GM21825 (cell line): ENCODE measurements at regions not wholly inside any gene's neighbourhood (a gene's known extent, or its start where the extent isn't known, plus 50 kb on each side); places are given as distances from the start of the nearest gene placed in this dataset.
A peak's percentile ranks its signal among the peaks of the same experiment; 100 is the strongest.
"Not testable (repeated sequence)": the region's sequence is repeated elsewhere in the genome, so short reads cannot be mapped to it uniquely, and the experiment has no call there.

Experiments used
- ATAC-seq: cut with Tn5 transposase; IDR thresholded peaks from one replicate; pipeline ENCODE4 v1.9.1; 2021; ENCODE audit warnings: mild to moderate bottlenecking, moderate library complexity; ENCODE audit not compliant: unreplicated experiment

DNA sequence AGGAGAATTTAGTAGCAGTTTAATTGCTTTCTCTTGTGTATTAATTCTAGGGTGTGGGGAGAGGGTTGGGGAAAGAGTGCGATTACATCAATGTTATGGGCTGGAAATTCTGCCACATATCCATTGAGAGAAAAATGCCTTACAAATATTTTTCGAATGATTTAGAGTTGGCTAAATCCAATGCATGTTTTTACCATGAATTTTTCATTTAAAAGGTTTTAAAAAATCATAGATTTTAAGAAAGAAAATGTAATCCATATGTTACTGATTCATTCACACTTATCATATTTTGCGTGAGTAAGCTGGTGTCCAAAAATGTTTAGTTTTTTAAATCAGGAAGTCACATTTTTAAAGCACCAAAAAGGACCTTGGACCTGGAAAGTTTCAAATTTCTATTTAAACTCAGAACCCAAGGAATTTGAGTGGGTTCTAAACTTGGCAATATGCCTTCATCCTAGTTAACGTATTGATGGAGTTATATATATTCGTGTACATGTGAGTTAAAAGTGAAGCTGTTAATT is 627.4 kb upstream of the CITED2 start:
- ATAC-seq = no peak

DNA sequence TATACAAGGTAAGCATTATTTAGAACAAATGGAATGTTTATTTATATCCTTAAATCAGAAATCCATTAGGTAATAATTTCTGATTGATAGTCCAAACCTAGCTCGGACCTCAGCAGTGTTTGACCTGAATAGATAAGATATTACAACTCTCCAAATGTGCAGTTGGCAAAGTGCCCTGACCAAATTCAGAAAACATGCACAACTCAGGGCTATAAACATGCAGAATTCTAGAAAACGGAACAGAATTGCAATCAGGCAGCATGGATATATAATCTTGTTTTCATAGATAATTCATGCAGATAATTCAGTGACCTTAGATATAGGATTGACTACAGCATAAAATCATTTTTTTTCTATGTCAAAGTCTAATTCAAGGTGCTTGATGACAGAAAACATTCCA is 626.6 kb upstream of the CITED2 start:
- ATAC-seq = no peak

DNA sequence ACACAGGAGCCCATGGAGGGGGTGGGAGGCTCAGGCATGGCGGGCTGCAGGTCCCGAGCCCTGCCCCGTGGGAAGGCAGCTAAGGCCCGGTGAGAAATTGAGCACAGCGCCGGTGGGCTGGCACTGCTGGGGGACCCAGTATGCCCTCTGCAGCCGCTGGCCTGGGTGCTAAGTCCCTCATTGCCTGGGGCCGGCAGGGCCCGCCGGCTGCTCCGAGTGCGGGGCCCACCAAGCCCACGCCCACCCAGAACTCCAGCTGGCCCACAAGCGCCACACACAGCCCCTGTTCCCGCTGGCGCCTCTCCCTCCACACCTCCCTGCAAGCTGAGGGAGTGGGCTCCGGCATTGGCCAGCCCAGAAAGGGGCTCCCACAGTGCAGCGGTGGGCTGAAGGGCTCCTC is 625.2 kb upstream of the CITED2 start:
- ATAC-seq = not testable (repeated sequence)

DNA sequence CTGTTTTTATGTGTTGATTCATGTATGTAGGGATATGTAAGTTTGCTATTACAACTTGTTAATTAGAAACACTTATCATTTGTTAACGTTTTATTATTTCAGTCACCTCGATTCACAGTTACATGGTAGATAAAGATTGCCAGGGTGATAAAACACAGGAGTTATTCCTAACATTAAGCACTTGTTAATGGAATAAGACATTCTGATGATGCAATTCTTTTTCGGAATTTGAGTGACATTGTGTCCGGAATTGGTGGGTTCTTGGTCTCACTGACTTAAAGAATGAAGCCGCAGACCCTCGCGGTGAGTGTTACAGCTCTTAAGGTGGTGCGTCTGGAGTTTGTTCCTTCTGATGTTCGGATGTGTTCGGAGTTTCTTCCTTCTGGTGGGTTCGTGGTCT is 624.0 kb upstream of the CITED2 start:
- ATAC-seq = not testable (repeated sequence)

DNA sequence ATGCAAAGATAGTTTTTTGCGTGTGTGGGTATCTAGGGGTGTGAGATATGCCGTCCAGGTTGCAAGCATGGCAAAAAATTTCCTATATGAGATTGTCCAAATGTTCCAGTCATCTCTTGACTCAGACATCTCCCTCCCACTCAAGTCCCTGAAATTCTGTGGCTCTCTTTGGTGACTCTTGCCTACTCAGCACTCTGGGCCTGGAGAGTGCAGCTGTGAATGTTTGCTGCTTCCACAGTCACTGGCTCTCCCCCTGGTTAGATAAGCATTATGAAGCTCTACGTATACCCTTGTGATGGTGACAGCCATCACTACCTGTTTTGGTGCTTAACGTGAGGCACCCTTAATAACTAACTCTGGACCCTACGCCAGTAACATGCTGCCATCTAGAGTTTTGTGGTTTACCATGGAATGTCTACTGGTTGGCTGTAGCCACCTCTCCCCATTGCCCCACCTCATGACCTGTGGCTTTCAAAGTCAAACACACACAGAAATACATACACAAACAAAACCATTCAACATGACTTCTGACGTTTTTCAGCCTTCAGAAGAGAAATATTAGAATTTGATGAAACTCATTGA is 621.9 kb upstream of the CITED2 start:
- peak; percentile 69 for ATAC-seq

DNA sequence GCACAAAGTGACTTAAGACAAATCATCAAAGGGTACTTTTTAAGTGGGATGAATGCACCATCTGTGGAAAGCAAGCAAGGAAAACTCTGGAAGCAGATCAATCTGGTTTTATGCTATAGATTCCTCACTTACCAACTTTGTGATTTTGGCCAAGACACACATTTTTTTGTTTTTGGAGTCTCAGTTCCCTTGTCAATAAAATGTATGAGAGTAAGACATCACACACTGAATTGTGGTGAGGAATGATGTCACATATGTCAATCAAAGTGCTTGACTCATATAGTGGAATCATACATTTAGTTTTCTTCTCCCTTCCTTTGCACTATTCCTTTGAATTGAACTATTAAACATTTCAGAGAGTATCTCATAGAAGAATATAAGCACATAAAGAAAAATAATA is 620.5 kb upstream of the CITED2 start:
- ATAC-seq = no peak

DNA sequence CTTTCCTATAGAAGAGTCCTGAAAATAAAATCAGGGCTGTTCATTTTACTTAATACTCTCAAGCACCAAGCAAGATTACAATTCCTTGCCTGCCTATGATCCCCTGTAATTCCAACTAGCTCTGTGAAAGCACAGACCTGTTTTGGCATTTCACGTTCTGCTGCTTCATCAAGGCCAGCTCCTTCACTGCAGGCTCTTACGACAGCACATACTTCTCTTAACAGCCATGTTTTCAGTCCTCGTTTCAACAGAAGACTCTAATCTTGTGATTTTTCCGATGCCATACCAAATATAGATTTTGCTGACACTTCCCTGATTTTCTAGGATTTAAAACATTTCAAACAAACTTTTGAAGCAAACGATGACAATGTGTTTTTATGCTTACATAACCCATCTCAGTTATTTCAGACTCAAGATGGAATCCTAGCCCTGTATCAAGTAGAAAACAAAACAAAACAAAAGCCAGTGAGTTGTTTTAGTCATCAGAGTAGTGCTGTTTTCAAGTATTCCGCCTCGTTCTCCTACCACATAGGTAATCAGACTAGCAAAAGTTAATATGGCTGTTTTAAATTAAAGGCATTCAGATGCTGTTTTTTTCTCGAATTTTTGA is 616.5 kb upstream of the CITED2 start:
- ATAC-seq = no peak

DNA sequence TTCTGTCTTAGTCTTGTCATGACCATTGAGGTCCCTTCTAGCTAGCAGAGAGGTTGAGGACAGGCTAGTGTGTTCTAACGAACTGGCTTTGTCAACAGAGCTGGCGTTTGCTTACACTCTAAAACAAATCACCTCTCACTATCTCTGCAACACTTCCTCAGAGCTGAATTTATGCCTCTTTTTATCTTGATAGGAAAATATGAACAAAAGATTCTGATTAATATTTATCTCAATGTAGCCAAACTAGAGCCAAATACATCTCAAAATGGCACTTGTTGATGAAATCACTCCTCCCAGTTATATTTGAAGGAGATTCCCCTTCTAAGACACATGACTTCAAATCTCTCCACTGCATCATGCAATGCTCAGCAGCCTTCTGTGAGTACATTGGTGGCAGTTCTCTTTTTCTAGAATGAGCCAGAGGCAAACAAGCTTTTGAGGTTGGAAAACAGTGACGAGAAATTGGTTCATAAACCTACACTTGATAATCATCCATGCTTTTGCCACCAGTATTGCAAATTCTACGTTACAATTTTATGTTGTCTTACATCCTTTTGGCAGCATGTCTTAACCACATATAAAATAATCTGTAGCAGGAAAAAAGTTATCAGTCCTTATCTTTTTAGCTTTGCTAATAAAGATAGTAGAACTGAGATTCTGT is 615.7 kb upstream of the CITED2 start:
- no peak for ATAC-seq

DNA sequence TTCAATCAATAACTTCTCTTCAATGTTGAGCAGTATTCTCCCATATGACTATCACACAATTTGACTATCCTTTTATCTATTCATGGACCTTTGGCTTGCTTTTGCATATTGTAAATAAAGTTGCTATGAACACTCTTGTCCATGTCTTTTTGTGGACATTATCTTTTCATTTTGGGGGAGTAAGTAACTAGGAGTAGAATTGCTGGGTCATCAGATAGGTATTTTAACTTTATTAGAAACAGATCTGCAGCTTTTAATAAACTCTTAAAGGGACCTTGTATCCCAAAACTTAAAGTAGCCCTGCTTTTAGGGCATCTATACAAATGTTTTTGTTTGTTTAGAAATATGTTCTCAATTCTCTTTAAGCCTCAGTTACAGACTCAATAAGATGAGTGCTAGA is 614.2 kb upstream of the CITED2 start:
- ATAC-seq = no peak

DNA sequence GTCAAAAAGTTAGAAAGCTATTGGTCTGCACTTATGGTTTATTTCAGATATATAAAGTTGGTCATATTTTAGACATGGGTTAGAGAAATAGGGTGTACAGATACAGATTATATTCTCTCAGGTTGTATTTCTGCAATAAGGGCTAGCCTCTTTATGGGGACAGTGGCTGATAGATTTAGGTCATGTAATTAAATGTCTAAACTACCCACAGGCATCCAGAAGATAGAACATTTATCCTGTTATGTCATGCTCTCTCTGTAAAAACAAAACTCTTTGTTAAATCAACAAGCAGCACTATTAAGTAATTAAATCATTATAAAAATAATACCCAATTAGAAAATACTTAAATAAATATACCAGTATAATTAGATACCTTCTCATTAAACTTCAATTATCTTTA is 612.6 kb upstream of the CITED2 start:
- ATAC-seq = no peak

DNA sequence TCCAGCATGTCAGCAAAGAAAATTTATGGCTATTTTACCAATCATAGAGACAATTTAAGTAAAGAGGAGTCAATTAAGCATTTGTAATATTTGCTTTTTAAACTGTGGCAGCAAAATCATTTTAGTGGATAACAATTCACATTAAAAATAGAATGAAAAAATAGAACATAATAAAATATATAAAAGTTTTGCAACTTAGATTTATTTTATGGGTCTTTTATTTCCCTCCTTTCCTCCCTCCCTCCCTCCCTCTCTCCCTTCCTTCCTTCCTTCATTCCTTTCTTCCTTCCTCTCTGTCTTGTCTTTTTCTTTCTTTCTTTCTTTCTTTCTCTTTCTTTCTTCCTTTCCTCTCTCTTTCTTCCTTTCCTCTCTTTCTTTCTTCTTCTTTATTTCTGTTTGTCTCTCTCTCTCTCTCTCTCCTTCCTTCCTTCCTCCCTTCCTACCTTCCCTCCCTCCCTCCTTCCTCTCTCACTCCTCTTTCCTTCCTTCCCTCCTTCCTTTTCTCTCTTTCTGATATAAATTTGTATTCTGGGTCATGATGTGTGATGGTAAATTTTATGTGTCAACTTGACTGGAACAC is 610.9 kb upstream of the CITED2 start:
- no peak for ATAC-seq

DNA sequence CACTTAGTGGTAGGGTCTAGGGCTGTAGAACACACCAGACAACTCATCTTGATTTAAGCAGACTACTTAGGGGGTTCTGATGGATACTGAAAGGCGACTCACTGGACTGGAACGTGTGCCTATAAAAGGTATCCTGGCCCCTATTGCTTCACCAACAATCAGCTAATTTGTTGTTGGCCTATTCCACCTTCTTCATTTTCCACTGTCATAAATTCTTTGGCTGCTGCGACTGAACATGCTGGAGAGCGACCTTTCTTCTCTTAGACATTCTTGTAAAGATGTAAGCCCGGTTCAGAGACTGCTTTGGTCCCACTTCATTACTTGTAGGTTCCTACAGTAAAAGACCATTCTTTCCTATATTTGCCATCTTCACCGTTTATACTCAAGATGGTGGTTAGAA is 609.9 kb upstream of the CITED2 start:
- no peak for ATAC-seq

DNA sequence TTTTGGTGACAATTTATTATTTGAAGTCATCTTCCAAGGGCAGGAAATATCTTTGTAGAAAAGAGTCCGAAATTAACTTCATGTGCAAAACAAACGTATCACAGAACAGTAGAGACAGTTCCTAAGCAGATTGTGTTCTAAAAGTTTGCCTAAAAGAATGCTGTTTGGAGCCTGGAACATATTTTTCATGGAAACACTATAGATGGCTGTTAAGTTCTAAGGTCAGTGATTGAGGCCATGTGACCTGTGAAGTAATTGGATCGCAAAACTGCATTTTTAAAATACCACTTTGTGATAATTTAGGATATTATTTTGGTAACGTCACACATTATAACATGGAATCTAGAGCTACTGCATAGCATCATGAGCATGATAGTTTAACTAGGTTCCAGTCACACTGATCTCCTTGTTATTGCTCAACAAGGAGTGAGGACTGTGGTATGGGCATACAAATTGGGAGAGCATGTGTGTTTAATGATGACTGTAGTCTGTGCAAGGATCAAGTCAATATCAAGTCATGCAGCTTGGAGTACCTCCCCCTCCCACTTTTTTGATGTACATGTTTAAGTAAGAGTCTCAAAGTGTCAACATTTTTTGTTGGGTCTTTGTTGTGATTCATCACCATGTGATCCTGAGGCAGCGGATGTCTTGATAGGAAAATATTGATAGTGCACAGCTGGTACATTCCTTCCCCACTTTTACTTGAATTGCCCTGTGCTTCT is 609.3 kb upstream of the CITED2 start:
- no peak for ATAC-seq

DNA sequence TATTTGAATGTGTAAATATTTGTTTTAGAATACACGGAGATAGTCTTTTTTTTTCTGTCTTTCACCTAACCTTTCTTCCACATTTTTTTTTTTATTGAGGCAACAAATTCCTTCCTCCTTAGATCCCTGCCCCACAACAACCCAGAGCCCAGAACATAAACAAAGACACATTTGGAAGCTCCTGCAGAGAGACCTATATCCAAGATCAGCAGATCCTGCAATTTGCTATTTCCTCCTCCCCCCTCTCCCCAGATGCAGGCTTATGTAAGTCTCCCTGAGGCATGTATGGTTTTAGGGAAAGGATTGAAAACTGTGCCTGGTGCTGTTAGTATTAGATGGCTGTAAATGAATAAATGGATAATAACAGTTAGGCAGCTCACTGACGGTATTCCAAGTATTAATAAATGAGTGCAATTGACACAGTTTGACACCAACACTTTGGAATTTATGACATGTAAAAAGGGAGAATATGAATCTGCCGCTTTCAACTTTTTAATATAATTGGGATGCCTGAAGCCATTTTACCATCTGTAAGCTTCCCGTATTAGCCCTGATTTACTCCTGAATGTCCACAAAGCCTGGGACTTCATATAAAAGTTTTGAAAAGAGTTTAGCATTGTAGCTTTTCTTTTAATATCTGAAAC is 608.3 kb upstream of the CITED2 start:
- ATAC-seq = no peak

DNA sequence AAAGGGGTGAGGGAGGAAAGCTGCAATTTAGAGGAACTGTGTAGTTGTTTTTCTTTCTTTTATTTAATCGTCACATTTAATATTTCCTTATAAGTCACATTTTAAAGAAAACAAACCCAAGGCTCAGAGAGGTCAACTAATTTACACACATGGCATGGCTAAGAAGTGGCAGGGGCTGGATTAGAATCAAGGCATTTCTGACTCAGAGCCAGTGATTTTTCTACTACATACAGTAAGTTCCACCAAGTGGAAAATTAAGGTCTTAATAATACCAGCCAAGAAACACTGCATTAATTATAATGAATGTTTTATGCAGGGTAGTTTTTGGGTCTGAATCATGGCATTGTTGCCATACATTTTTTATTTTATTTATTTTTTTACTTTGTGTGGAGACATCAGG is 607.7 kb upstream of the CITED2 start:
- ATAC-seq = no peak

DNA sequence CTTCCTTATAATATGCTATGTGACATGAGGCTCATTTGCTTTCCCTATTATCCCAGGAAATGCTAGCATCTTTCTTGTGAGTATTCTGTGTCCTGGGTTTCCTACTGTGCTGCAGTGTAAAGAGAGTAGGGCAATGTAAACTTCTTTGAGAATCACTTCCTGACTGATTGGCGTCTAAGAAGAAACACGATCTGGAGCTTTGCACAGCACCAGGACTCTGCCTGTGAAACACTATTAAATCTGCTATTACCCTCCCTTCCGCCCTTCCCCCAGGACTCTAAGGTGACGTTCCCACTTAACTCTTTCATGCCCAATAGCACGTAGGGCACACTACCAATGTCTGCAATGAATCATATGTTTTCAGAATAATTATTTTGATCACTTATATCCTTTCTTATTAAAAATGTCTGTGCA is 607.3 kb upstream of the CITED2 start:
- no peak for ATAC-seq

DNA sequence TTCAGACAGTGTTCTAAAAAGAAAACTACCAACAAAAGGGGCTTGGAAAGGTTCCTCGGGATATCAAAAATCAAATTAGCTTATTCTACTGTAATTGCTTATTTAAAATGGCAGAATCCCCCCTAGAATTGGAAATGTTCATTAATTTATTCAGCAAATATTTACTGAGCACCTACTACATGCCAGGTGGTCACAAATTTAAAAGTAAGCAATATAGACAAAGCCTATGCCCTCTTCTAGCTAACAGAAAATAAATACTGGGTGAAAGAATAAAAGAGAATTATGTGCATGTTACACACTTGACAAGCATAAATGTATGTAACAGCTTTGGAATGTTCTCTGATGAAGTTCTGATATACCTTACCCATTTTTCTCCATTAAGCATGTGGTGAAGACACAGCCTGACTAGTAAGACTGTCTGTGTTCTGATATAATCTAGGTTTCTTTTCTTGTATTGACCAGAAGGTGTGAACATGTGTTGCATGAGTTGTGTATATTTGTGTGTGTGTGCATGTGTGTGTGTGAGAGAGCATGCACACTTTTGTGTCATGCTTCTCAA is 606.7 kb upstream of the CITED2 start:
- no peak for ATAC-seq

DNA sequence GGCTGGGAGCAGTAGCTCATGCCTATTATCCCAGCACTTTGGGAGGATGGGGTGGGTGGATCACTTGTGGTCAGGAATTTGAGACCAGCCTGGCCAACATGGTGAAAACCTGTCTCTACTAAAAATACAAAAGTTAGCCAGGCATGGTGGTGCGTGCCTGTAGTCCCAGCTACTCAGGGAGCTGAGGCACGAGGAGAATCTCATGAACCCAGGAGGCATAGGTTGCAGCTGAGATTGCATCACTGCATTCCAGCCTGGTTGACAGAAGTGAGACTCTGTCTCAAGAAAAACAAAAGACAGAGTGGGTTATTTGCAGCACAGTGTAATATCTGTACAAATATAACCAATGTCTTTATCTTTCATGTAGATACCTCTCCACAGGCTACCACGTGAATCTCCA is 606.2 kb upstream of the CITED2 start:
- not testable (repeated sequence) for ATAC-seq

DNA sequence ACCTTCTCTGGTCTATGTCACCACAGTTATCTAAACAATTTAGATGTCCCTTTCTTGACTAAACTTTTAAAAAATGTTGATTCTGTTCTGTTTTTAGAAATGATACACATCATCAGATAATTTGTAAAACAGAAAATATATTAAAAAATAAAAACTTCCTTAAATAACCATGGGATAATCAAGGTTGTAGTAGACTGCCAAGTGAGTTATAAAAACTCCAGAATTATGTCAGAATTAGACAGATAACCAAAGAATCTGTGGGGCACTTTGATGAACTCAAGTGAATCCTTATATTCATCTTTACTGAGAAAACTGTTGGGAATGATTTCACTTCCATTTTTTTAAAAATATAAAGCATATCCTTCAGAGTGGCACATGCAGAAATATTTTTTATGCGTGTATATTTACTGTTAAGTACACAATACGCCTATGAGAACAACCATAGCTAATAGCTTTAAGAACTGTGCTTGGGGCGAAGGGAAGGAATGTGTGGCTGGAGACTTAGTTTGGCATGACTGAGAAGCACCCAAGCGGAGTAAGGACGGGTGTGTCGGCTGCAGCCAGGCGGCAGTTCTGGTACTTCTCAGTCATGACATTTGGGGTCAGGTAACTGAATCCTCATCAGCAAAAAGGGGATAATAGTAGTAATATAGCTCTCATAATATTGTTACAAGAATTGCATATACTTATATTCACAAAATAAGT is 604.7 kb upstream of the CITED2 start:
- ATAC-seq = no peak

DNA sequence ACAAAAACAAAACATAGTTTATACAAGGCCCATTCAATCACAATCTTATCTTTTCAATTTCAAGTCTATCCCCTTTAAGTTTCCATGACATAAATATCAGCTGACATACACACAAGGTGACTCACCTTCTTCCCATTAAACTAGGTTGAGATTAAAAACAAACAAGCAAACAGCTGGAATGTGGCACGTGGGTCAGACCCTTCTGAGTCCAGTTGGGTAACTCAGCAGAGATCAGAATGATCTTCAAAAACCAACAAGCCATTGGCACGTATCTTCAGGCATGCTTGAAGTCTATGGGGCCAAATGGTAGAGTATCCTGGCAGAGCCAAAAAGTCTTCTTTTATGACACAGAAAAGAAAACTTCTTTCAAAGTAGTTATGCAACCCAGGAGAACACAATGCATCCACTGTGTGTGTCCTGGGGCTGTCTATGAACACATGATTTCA is 603.5 kb upstream of the CITED2 start:
- no peak for ATAC-seq
